ENCODE measurements at regions not wholly inside any gene's neighbourhood (a gene's known extent, or its start where the extent isn't known, plus 50 kb on each side); places are given as distances from the start of the nearest gene placed in this dataset.

DNA sequence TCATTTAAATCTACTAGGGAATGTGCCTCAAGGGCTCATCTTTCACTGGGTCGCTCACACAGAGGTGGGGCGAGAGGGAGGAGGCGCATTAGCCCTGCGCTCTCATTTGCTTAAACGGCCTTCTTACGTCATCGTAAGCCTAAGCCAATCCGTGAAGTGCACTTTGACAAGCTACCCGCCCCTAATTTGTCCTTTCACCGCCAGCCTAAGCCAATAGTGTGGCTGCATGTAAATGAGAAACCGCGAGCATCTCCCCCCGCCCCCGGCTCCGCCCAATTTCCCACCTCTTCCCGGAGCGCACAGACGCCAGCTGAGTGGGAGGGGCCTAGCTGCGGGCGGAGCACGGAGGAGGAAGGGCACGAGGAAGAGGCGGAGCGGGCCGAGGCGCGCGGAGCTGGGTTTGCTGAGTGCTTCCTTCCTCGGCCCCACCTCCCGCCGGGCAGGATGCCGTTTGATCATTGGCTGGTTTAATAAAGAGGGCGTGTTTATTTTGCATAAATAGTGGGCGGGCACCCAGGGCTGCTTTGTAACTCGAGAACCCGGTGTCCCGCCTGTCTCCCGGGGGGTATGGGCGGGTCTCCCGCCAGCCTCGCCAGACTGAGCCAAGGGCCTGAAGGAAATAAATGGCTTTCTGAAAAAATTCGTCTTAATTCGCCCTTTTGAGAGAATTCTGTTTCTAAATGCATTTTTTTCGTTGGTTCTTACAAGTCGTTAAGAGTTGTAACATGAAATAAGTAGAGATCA lies 289.6 kb upstream of the NFE2L3 start:
- peak; percentile 90 for ATAC-seq (ENCODE audit: low FRiP score)
- DNase-seq (ENCODE audit: low spot score) = peak; percentile 52
- TF ChIP-seq, protein P1, sequence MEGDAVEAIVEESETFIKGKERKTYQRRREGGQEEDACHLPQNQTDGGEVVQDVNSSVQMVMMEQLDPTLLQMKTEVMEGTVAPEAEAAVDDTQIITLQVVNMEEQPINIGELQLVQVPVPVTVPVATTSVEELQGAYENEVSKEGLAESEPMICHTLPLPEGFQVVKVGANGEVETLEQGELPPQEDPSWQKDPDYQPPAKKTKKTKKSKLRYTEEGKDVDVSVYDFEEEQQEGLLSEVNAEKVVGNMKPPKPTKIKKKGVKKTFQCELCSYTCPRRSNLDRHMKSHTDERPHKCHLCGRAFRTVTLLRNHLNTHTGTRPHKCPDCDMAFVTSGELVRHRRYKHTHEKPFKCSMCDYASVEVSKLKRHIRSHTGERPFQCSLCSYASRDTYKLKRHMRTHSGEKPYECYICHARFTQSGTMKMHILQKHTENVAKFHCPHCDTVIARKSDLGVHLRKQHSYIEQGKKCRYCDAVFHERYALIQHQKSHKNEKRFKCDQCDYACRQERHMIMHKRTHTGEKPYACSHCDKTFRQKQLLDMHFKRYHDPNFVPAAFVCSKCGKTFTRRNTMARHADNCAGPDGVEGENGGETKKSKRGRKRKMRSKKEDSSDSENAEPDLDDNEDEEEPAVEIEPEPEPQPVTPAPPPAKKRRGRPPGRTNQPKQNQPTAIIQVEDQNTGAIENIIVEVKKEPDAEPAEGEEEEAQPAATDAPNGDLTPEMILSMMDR (IDR thresholded peaks at IDR 0.05) = no peak

DNA sequence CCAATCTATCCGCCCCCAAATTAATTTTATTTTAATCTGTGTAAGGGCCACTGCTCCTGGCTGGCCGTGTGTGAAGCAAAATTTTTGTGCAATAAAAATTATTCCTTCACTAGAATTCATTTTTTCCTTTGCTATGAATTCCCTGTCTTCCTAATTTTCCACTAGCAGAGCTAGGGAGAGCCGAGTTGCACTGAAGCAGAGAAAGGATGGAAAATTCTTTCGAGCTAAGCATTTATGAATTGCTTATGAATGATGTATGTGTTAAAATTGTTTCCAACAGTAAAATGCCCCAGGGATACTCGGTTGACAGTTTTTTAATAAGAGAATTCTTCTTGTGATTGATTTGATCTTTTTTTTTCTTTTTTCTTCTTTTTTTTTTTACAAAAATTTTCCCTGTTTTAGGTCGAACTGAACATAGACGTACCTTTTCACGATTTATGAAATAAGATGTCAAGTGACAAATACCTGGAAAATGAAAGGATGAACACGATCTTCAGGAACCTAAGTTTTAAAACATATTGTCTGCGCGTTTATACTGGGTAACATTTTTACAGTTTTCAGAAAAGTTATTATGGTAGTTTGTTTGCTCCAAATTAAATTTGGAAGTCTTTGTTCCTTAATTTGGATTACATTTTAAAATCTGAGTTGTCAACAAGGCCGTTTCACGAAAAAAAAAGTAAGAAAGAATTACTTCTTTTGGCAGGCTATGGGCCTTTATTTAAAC lies 288.8 kb upstream of the NFE2L3 start:
- no peak for ATAC-seq (ENCODE audit: low FRiP score)

DNA sequence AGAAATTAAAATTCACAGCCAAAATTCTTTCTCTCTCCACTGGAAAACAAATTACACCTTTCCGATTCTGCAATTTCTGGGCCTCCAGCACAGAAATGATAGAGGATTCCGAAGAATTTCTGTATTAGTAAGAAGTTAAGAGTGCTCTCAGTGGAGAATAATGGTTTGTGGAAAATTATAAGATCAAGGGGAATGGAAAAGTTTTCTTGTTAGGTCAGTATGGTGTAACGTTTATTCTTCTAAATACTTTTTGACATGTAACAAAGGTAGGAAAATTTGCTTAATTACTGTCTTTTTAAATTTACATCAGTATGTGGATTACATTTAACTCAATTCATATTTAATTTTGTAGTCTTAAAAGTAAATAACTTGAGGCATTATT lies 288.3 kb upstream of the NFE2L3 start:
- TF ChIP-seq, protein P1 (IDR thresholded peaks at IDR 0.05) = no peak
- DNase-seq (ENCODE audit: low spot score) (no peak), ATAC-seq (ENCODE audit: low FRiP score) (no peak)

More for the DNA sequence above, 288.8 kb upstream of the NFE2L3 start:
- DNase-seq (ENCODE audit: low spot score) = no peak
- TF ChIP-seq, protein P1 (IDR thresholded peaks at IDR 0.05) = no peak

DNA sequence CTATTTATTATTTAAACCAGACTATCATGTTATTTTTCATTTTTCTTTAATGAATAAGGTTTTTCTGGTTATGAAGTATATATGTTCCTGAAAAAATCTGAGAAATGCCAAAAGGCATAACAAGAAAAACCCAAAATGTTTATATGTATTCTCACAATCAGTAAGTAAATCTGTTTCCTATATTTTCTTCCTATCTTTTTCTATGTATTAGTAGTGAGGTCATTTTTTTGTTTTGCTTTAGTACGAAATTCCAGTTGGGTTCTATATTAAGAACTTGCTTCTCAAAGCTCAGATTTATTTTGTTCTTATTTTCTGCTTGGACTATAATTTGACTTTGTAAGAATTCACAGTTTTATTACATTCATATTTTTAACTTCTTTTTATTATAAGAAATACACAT lies 287.5 kb upstream of the NFE2L3 start:
- TF ChIP-seq, protein P1 (IDR thresholded peaks at IDR 0.05) = no peak
- DNase-seq (ENCODE audit: low spot score) (no peak), ATAC-seq (ENCODE audit: low FRiP score) (no peak)

DNA sequence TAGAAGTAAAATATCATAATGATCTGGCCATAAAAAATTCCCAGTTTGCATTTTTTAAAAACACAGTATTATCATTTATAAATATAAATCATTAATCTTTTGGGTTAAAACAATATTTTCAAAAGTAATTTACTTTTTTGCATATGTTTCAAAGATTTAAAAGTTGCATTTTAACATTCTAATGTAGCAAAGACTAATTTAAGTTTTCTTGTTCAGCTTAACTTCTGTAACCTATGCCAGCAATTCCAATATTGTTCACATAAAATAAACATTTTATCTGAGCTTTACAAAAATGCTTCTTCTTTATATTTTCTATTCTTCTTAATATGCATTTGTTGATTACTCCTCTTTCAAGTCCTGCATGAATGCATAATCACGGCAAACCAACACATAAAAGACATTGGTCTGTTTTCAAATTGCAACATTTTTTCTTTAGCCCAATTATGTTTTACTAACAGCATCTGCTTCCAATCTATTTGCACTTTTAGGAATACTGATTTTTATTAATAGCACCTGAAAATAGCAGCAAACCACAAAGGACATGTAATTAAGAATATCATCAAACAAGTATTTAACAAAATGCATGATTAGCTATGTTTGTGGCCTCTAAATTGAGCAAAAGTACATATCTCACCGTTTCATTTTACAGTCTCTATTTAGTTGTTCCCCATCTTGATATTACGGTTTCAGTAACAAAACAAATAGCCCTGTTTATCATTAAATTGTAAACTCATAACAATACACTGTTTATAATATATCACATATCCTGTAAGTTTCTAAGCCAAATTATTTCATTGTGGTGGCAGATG lies 286.9 kb upstream of the NFE2L3 start:
- TF ChIP-seq, protein P1 (IDR thresholded peaks at IDR 0.05) = no peak
- DNase-seq (ENCODE audit: low spot score) (no peak), ATAC-seq (ENCODE audit: low FRiP score) (no peak)

DNA sequence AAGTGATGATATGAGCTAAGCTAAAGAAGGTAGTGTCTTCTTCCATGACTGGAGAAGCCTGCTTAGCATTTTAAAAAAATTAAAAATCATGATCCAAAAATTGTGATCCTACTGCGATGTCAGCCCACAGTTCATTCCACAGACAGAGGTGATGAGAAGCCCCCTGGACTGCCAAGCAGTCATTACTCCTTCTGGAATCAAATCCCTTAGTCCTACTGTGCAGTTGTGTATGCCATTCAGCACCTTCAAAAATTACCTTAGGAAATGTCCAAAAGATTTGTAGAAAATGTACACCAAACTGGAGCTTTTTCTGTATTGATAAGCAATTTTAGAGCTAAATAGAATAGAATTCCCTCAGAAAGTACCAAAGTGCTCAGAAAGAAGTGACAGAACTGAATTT lies 283.5 kb upstream of the NFE2L3 start:
- no peak for ATAC-seq (ENCODE audit: low FRiP score)
- TF ChIP-seq, protein P1 (IDR thresholded peaks at IDR 0.05) = no peak
- no peak for DNase-seq (ENCODE audit: low spot score)
